ENCODE measurements at regions not wholly inside any gene's neighbourhood (a gene's known extent, or its start where the extent isn't known, plus 50 kb on each side); places are given as distances from the start of the nearest gene placed in this dataset.

DNA sequence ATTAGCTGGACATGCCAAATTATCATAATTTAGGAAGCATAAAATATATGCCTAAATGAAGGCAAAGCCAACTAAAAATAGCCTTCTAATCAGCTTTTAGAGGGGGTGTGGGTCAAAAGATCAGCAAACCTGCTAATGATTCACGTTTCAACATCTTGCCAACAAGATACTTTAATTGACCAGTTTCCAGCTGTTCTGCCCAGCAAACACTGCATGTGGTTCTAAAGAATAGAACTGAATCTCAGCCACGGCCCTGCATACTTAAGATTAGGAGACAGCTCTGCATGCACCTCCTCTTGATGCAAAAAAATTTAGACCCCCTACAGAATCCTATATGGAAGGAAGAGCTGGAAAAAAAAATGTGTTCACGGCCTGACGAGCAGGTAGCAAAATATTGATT lies 500.5 kb downstream of the TBL1XR1 start:
- H4K8ac ChIP-seq (replicated peaks; ENCODE audit: insufficient read length, low read depth, low read length) = no peak overlapping the region
- no peak overlapping the region for H2AFZ ChIP-seq (ENCODE audit: low read length)
- Mint-ChIP-seq H3K4me1 (peaks cover 11 to 12% of the 10 kb centered on the region in 2 experiments), H3K27me3 (ENCODE audit: low read depth) (no peaks in the 10 kb centered on the region), H3K4me3 (no peak overlapping the region), H3K9me3 (no peaks in the 10 kb centered on the region), H3K27ac (peak overlapping the region in 1 of 3 experiments; percentile 46; a peak in 2 of 7 replicates), H3K36me3 (ENCODE audit: insufficient read depth in 1 of 3, low read depth in 3 of 3) (no peaks in the 10 kb centered on the region)
- H2BK12ac ChIP-seq (ENCODE audit: insufficient read length, low read depth, low read length) = no peak overlapping the region
- no peak overlapping the region for H2BK15ac ChIP-seq (ENCODE audit: low read depth, low read length)
- no peak for DNase-seq
- WGBS (ENCODE audit: extremely low coverage, insufficient read length, low lambda C conversion rate) = no CpG with 5 or more reads among the region's 4 CpGs
- H2BK120ac ChIP-seq (ENCODE audit: low read depth, low read length, poor library complexity, severe bottlenecking) = no peak overlapping the region
- H3K4me1 ChIP-seq (ENCODE audit: insufficient read depth, low read length) = no peaks in the 10 kb centered on the region
- no peak overlapping the region for H3K9ac ChIP-seq (ENCODE audit: extremely low read depth, insufficient read length, low read length)
- TF ChIP-seq, protein P1, sequence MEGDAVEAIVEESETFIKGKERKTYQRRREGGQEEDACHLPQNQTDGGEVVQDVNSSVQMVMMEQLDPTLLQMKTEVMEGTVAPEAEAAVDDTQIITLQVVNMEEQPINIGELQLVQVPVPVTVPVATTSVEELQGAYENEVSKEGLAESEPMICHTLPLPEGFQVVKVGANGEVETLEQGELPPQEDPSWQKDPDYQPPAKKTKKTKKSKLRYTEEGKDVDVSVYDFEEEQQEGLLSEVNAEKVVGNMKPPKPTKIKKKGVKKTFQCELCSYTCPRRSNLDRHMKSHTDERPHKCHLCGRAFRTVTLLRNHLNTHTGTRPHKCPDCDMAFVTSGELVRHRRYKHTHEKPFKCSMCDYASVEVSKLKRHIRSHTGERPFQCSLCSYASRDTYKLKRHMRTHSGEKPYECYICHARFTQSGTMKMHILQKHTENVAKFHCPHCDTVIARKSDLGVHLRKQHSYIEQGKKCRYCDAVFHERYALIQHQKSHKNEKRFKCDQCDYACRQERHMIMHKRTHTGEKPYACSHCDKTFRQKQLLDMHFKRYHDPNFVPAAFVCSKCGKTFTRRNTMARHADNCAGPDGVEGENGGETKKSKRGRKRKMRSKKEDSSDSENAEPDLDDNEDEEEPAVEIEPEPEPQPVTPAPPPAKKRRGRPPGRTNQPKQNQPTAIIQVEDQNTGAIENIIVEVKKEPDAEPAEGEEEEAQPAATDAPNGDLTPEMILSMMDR (conservative IDR thresholded peaks at IDR 0.05) = no peak
- no peak overlapping the region for H2AK5ac ChIP-seq (ENCODE audit: insufficient read length, low read length)
- H3K79me1 ChIP-seq (ENCODE audit: insufficient read depth, low read depth, low read length, poor library complexity, severe bottlenecking) = no peaks in the 10 kb centered on the region
- H3K18ac ChIP-seq (ENCODE audit: insufficient read length, low read depth, low read length) = no peak overlapping the region
- H2BK20ac ChIP-seq (ENCODE audit: low read depth, low read length, poor library complexity, severe bottlenecking) = no peak overlapping the region
- no peaks in the 10 kb centered on the region for H3K23me2 ChIP-seq (ENCODE audit: insufficient read length, low read depth, low read length, poor library complexity, severe bottlenecking)
- no peak overlapping the region for H3K56ac ChIP-seq (ENCODE audit: insufficient read length, low read depth, low read length)
- H4K20me1 ChIP-seq (ENCODE audit: control insufficient read depth, insufficient read depth, insufficient read length) = no peaks in the 10 kb centered on the region
- no peak overlapping the region for H4K91ac ChIP-seq (ENCODE audit: insufficient read length, low read depth, low read length)
- H3K79me2 ChIP-seq (ENCODE audit: insufficient read depth, low read length) = no peaks in the 10 kb centered on the region
- H3K23ac ChIP-seq (ENCODE audit: insufficient read length, low read depth, low read length) = no peak overlapping the region
- no peak overlapping the region for H3K27ac ChIP-seq (ENCODE audit: insufficient read length, low read depth, low read length)
- H3K27me3 ChIP-seq (ENCODE audit: insufficient read depth, low read length) = no peaks in the 10 kb centered on the region
- H3K4ac ChIP-seq (ENCODE audit: low read depth, low read length) = no peak overlapping the region
- no peak overlapping the region for H3K14ac ChIP-seq (ENCODE audit: insufficient read depth, low read length)
- no peak overlapping the region for H2BK5ac ChIP-seq (ENCODE audit: insufficient read length, low read length)
- no peaks in the 10 kb centered on the region for H3K9me3 ChIP-seq (ENCODE audit: control insufficient read depth, low read depth, low read length)
- no peak overlapping the region for H3T11ph ChIP-seq (ENCODE audit: low read length)
- no peak overlapping the region for H4K5ac ChIP-seq (ENCODE audit: insufficient read length, low read depth, low read length)
- no peak overlapping the region for H3K4me2 ChIP-seq (ENCODE audit: insufficient read depth, insufficient read length, low read length)

All from H9 (cell line).